ENCODE measurements at regions not wholly inside any gene's neighbourhood (a gene's known extent, or its start where the extent isn't known, plus 50 kb on each side); places are given as distances from the start of the nearest gene placed in this dataset.

DNA sequence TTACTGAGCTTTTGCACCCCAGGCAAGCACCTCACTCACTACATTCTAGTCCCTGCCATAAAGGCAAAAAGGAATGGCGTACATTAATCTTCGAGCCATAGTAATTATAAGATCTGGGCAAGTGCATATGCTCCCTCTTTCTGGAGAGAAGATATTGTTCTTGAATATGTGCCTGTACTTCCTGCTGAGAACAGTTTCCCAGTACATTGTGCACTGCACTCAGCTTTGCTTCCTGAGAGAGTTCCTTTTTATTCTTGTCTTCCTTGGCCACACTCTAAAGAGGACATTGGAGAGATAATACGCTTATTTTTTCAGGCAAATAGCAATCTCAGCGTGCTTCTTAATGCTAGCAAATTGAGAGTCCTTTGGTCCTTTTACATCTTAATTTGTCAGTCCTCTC lies 909.0 kb upstream of the PCDH10 start:
- TF ChIP-seq EZH2phosphoT487 (conservative IDR thresholded peaks at IDR 0.05; ENCODE audit: low read length): no peak
- TF ChIP-seq, protein P1, sequence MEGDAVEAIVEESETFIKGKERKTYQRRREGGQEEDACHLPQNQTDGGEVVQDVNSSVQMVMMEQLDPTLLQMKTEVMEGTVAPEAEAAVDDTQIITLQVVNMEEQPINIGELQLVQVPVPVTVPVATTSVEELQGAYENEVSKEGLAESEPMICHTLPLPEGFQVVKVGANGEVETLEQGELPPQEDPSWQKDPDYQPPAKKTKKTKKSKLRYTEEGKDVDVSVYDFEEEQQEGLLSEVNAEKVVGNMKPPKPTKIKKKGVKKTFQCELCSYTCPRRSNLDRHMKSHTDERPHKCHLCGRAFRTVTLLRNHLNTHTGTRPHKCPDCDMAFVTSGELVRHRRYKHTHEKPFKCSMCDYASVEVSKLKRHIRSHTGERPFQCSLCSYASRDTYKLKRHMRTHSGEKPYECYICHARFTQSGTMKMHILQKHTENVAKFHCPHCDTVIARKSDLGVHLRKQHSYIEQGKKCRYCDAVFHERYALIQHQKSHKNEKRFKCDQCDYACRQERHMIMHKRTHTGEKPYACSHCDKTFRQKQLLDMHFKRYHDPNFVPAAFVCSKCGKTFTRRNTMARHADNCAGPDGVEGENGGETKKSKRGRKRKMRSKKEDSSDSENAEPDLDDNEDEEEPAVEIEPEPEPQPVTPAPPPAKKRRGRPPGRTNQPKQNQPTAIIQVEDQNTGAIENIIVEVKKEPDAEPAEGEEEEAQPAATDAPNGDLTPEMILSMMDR (IDR thresholded peaks at IDR 0.05; ENCODE audit: insufficient read depth, low read length, poor library complexity, severe bottlenecking): no peak

Measured in SU-DHL-6 (cell line).